ENCODE measurements at regions not wholly inside any gene's neighbourhood (a gene's known extent, or its start where the extent isn't known, plus 50 kb on each side); places are given as distances from the start of the nearest gene placed in this dataset.
"Not testable (repeated sequence)": the region's sequence is repeated elsewhere in the genome, so short reads cannot be mapped to it uniquely, and the experiment has no call there.

DNA sequence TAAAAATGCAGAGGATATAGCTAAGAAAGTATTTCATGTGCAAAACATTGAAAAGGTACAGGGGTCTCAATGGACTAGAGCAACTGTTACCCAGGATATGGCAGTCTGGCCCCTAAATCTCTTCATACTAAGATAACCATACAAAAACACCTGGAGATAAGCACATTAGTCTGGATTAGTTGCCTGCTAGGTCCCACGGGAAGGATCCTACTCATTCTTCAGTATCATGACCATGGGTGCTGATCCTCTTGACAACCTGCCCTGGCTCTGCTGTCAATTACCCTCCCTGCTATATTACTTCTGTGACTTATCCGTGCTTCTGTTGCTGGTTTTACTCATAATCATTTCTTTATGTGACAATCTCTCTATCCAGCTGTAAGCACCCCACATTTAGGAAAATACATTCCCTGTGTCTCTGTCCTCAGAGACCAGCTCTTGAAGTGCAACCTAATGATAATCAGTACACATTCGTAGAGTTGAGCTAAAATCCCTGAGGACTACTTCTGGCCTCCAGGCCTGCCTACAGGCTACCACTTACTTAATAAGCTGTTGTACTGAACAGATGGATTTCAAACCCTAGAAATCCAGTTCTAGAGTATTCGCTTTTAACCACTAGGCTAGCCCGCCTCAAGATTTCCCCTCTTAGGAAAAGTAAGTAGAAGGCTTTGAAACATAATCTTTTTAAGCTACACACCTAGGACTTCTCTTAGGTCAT lies 190.5 kb upstream of the OR13F1 start:
- 74 to 80% methylated on average over 5 of the region's 5 CpGs for WGBS, 2 donors
- Histone ChIP-seq H3K9me3 (no peaks in the 10 kb centered on the region), H3K27ac (no peak overlapping the region), H3K27me3 (no peaks in the 10 kb centered on the region), H3K4me1 (no peaks in the 10 kb centered on the region), H3K36me3 (no peaks in the 10 kb centered on the region), H3K4me3 (no peak overlapping the region)
- intact Hi-C loops (cut with DNase I) = no loop called here
- FAIRE-seq = no peak
- TF ChIP-seq, protein P1, sequence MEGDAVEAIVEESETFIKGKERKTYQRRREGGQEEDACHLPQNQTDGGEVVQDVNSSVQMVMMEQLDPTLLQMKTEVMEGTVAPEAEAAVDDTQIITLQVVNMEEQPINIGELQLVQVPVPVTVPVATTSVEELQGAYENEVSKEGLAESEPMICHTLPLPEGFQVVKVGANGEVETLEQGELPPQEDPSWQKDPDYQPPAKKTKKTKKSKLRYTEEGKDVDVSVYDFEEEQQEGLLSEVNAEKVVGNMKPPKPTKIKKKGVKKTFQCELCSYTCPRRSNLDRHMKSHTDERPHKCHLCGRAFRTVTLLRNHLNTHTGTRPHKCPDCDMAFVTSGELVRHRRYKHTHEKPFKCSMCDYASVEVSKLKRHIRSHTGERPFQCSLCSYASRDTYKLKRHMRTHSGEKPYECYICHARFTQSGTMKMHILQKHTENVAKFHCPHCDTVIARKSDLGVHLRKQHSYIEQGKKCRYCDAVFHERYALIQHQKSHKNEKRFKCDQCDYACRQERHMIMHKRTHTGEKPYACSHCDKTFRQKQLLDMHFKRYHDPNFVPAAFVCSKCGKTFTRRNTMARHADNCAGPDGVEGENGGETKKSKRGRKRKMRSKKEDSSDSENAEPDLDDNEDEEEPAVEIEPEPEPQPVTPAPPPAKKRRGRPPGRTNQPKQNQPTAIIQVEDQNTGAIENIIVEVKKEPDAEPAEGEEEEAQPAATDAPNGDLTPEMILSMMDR (IDR thresholded peaks at IDR 0.05) = no peak
- ATAC-seq = no peak
- DNase-seq = no peak

DNA sequence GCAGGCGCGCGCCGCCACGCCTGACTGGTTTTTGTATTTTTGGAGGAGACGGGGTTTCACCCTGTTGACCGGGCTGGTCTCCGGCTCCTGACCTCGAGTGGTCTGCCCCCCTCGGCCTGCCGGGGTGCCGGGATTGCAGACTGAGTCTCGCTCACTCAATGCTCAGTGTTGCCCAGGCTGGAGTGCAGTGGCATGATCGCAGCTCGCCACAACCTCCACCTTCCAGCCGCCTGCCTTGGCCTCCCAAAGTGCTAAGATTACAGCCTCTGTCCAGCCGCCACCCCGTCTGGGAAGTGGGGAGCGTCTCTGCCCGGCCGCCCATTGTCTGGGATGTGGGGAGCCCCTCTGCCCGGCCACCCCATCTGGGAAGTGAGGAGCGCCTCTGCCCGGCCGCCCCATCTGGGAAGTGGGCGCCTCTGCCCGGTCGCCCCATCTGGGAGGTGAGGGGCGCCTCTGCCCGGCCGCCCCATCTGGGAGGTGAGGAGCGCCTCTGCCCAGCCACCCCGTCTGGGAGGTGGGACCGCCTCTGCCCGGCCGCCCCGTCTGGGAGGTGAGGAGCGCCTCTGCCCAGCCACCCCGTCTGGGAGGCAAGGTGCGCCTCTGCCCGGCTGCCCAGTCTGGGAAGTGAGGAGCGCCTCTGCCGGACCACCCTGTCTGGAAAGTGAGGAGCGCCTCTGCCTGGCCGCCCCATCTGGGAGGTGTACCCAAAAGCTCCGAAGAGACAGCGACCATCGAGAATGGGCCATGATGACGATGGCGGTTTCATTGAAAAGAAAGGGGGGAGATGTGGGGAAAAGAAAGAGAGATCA lies 187.7 kb upstream of the OR13F1 start:
- ATAC-seq; H3K4me3 ChIP-seq; FAIRE-seq; H3K4me1 ChIP-seq; H3K27me3 ChIP-seq; H3K36me3 ChIP-seq; H3K27ac ChIP-seq; intact Hi-C loops (cut with DNase I); H3K9me3 ChIP-seq: not testable (repeated sequence)
- peak in 1 of 6 donors; percentile 40 for DNase-seq
- 94 to 95% methylated on average over 35 to 50 of the region's 50 CpGs for WGBS, 2 donors

DNA sequence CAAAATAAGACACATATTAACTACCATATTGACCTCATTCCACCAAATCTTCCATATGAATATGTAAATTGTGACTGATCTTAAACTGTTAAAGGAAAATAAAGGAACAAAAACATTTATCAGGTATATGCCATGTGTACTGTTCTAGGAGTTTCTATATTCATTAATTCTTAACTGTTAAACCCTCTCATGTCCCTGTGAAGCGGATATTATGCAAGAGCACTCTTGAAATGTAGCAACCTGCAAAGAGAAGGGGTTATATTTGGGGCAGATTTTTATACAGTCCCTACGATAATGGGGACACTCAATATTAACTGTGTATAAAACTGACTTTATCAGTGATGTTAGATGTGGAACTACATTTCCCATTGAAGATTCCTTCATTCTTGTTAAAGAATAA lies 184.9 kb upstream of the OR13F1 start:
- H3K4me3 ChIP-seq = no peak overlapping the region
- no peak overlapping the region for H3K27ac ChIP-seq
- WGBS, 2 donors = 90 to 95% methylated on average over 2 of the region's 2 CpGs
- ATAC-seq (no peak), DNase-seq (no peak), FAIRE-seq (no peak)
- H3K9me3 ChIP-seq = no peaks in the 10 kb centered on the region
- no peaks in the 10 kb centered on the region for H3K27me3 ChIP-seq
- H3K36me3 ChIP-seq = no peaks in the 10 kb centered on the region
- TF ChIP-seq, protein P1 (IDR thresholded peaks at IDR 0.05) = no peak
- H3K4me1 ChIP-seq = no peaks in the 10 kb centered on the region
- intact Hi-C loops (cut with DNase I) = no loop called here

DNA sequence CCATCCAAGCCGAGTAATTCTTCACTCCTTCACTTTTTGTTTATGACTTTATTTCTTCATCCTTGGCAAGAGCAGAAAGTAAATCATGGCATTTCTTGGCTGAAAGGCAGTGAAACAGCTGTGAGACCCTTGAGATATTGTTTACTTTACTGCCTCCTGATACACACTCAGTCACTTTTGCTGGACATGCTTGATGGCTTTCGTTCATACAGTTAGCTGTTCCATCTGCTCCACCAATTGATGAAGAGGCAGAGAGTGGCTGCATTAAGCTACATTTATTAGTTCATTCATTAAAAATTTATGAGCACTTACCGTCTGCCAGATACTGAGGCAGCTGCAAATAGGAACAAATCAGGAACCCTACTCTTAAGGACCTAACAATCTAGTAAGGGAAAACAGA lies 184.4 kb upstream of the OR13F1 start:
- H3K36me3 ChIP-seq = no peaks in the 10 kb centered on the region
- ATAC-seq (no peak), DNase-seq (no peak), FAIRE-seq (no peak)
- no peaks in the 10 kb centered on the region for H3K4me1 ChIP-seq
- H3K4me3 ChIP-seq = no peak overlapping the region
- no peak overlapping the region for H3K27ac ChIP-seq
- TF ChIP-seq, protein P1 (IDR thresholded peaks at IDR 0.05) = no peak
- 84 to 86% methylated on average over 3 of the region's 3 CpGs for WGBS, 2 donors
- H3K27me3 ChIP-seq = no peaks in the 10 kb centered on the region
- H3K9me3 ChIP-seq = no peaks in the 10 kb centered on the region
- intact Hi-C loops (cut with DNase I) = no loop called here

DNA sequence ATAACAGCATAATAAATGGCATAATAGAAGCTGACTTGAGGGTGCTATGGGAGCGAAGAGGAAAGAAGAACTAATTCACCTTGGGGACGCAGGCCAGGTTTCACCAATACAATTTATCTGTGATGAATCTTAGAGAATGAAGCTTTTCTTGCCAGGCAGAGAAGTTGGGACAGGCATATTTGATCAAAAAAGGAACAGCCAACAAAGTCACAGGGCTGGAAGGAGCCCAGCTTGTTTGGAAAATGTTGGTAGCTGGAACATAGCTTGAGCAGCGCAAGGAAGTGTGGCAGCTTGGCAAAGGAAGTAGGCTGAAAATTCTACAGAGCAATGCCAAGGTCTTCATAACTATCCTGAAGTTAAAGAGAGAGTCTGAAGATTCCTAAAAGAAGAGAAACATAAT lies 181.5 kb upstream of the OR13F1 start:
- Histone ChIP-seq H3K4me3 (no peak overlapping the region), H3K9me3 (no peaks in the 10 kb centered on the region), H3K27me3 (no peaks in the 10 kb centered on the region), H3K27ac (no peak overlapping the region), H3K36me3 (no peaks in the 10 kb centered on the region), H3K4me1 (no peaks in the 10 kb centered on the region)
- TF ChIP-seq, protein P1 (IDR thresholded peaks at IDR 0.05) = no peak
- no peak for DNase-seq
- intact Hi-C loops (cut with DNase I) = no loop called here
- 75 to 90% methylated on average over 3 of the region's 3 CpGs for WGBS, 2 donors
- ATAC-seq = peak in 1 of 4 donors; percentile 35
- no peak for FAIRE-seq

DNA sequence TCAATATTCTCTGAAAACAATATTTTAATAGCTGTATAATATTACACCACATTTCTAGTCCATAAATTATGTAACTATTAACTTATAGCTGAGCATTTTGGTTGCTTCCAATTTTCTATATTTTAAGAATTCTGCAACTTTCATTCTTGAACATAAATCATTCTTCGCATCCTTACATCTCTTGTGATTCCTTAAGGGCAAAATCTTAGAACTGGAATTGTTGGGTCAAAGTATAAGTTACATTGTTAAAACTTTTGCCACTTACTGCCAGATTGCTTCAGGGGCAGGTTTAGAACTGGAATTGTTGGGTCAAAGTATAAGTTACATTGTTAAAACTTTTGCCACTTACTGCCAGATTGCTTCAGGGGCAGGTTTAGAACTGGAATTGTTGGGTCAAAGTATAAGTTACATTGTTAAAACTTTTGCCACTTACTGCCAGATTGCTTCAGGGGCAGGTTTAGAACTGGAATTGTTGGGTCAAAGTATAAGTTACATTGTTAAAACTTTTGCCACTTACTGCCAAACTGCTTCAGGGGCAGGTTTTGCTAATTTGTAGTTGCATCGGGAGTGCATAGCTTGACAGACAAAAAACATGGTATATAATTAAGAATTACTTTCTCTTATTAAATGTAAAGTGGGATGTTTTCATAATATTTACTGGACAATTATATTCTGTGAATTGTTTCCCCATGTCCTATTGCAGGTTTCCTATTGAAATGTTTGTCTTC lies 179.9 kb upstream of the OR13F1 start:
- FAIRE-seq = peak; percentile 99
- H3K9me3 ChIP-seq; intact Hi-C loops (cut with DNase I); H3K27me3 ChIP-seq; DNase-seq; H3K36me3 ChIP-seq; H3K27ac ChIP-seq; H3K4me1 ChIP-seq; H3K4me3 ChIP-seq; ATAC-seq: not testable (repeated sequence)
- WGBS, 2 donors = 81 to 94% methylated on average over 2 of the region's 2 CpGs
